HG02759 (cell line): ENCODE measurements at regions not wholly inside any gene's neighbourhood (a gene's known extent, or its start where the extent isn't known, plus 50 kb on each side); places are given as distances from the start of the nearest gene placed in this dataset.

Experiments used
- ATAC-seq: cut with Tn5 transposase; IDR thresholded peaks from one replicate; pipeline ENCODE4 v1.9.1; 2021; ENCODE audit warnings: mild to moderate bottlenecking, moderate library complexity; ENCODE audit not compliant: unreplicated experiment

GRCh38 chr4:125677665-125678307, 363.0 kb downstream of the FAT4 start:
- no peak for ATAC-seq

- ATAC-seq, result no peak
These were observed 365.2 kb downstream of the FAT4 start for GRCh38 chr4:125679989-125680388.

- ATAC-seq, result no peak
These were observed 366.5 kb downstream of the FAT4 start for GRCh38 chr4:125681240-125681639.

GRCh38 chr4:125682730-125683129, 368.0 kb downstream of the FAT4 start:
- ATAC-seq, result no peak

GRCh38 chr4:125688841-125689240, 374.1 kb downstream of the FAT4 start:
- no peak for ATAC-seq

- no peak for ATAC-seq
These were observed 375.1 kb downstream of the FAT4 start for GRCh38 chr4:125689805-125690204.

GRCh38 chr4:125693228-125693627, 378.5 kb downstream of the FAT4 start:
- ATAC-seq, result no peak

GRCh38 chr4:125702406-125702805, 387.7 kb downstream of the FAT4 start:
- no peak for ATAC-seq

GRCh38 chr4:125703443-125703842, 388.7 kb downstream of the FAT4 start:
- no peak for ATAC-seq

GRCh38 chr4:125704726-125705125, 390.0 kb downstream of the FAT4 start:
- no peak for ATAC-seq

GRCh38 chr4:125705681-125706080, 390.9 kb downstream of the FAT4 start:
- no peak for ATAC-seq

- ATAC-seq, result no peak
These were observed 392.6 kb downstream of the FAT4 start for GRCh38 chr4:125707397-125707796.

GRCh38 chr4:125710766-125711165, 396.0 kb downstream of the FAT4 start:
- no peak for ATAC-seq

- ATAC-seq, result no peak
These were observed 399.3 kb downstream of the FAT4 start for GRCh38 chr4:125714049-125714448.

- no peak for ATAC-seq
These were observed 400.1 kb downstream of the FAT4 start for GRCh38 chr4:125714845-125715244.

- ATAC-seq, result no peak
These were observed 405.2 kb downstream of the FAT4 start for GRCh38 chr4:125719987-125720386.

GRCh38 chr4:125722009-125722408, 407.3 kb downstream of the FAT4 start:
- ATAC-seq, result no peak

- no peak for ATAC-seq
These were observed 411.3 kb downstream of the FAT4 start for GRCh38 chr4:125725957-125726525.

GRCh38 chr4:125727931-125728330, 413.2 kb downstream of the FAT4 start:
- ATAC-seq, result no peak

- no peak for ATAC-seq
These were observed 413.8 kb downstream of the FAT4 start for GRCh38 chr4:125728568-125728967.

GRCh38 chr4:125729171-125729570, 414.4 kb downstream of the FAT4 start:
- no peak for ATAC-seq

GRCh38 chr4:125732632-125733031, 417.9 kb downstream of the FAT4 start:
- ATAC-seq, result no peak

- no peak for ATAC-seq
These were observed 419.7 kb downstream of the FAT4 start for GRCh38 chr4:125734504-125734903.
